Thoracic aorta (tissue), 2 donors: ENCODE measurements at regions not wholly inside any gene's neighbourhood (a gene's known extent, or its start where the extent isn't known, plus 50 kb on each side); places are given as distances from the start of the nearest gene placed in this dataset.
"Not testable (repeated sequence)": the region's sequence is repeated elsewhere in the genome, so short reads cannot be mapped to it uniquely, and the experiment has no call there.

ENCODE experiments used
- ATAC-seq: fragments of 150-250 bp; one replicate; pipeline ENCODE4 v1.8.0; 2017; ENCODE audit warnings: low read depth; ENCODE audit not compliant: insufficient number of reproducible peaks, low FRiP score
- DNase-seq: peaks from one replicate; pipeline ENCODE4 v3.0.0-alpha.2; 2020; ENCODE audit warnings: low spot score
- H3K27ac ChIP-seq, 2 donors: fragments of 200-600 bp; sonication (generic); 1 replicate in 1 of 2; 2 replicates in 1 of 2; pipeline ENCODE4 v1.5.1; 2016; ENCODE audit warnings: mild to moderate bottlenecking in 2 of 2, moderate library complexity in 2 of 2
- H3K27me3 ChIP-seq: fragments of 200-600 bp; sonication (generic); replicated peaks from 2 replicates; pipeline ENCODE4 v1.6.0; 2016; ENCODE audit warnings: mild to moderate bottlenecking; ENCODE audit not compliant: insufficient read depth
- H3K36me3 ChIP-seq: fragments of 200-600 bp; sonication (generic); one replicate; pipeline ENCODE4 v1.5.1; 2016
- H3K4me1 ChIP-seq, 2 donors: fragments of 200-600 bp; sonication (generic); 1 replicate in 1 of 2; 2 replicates in 1 of 2; pipeline versions ENCODE4 v1.5.1 to v1.6.0; 2016; ENCODE audit warnings: low read depth in 2 of 2, mild to moderate bottlenecking in 1 of 2; ENCODE audit not compliant: control insufficient read depth in 1 of 2
- H3K4me3 ChIP-seq: fragments of 200-600 bp; sonication (generic); 2 replicates; pipeline ENCODE4 v1.5.1; 2016; ENCODE audit warnings: mild to moderate bottlenecking
- H3K9me3 ChIP-seq: fragments of 200-600 bp; sonication (generic); 2 replicates; pipeline ENCODE4 v1.5.1; 2016
- CTCF ChIP-seq: fragments of 200-600 bp; sonication (generic); IDR thresholded peaks from one replicate; pipeline ENCODE4 v1.5.1; 2019; ENCODE audit warnings: antibody characterized with exemption

GRCh38 chr3:107913701-107914100 is 177.1 kb downstream of the CD47 start:
- Histone ChIP-seq H3K4me3 (no peak overlapping the region), H3K27ac (no peak overlapping the region), H3K27me3 (no peaks in the 10 kb centered on the region), H3K4me1 (peaks cover 2 to 4% of the 10 kb centered on the region in 2 donors), H3K9me3 (no peaks in the 10 kb centered on the region), H3K36me3 (no peaks in the 10 kb centered on the region)
- no peak for TF ChIP-seq CTCF
- ATAC-seq = no peak
- DNase-seq = no peak

- Histone ChIP-seq H3K27me3 (no peaks in the 10 kb centered on the region), H3K27ac (no peak overlapping the region), H3K9me3 (no peaks in the 10 kb centered on the region), H3K4me3 (no peak overlapping the region), H3K4me1 (peaks cover 2 to 13% of the 10 kb centered on the region in 2 donors), H3K36me3 (no peaks in the 10 kb centered on the region)
- ATAC-seq (no peak), DNase-seq (no peak)
- TF ChIP-seq CTCF = no peak
These were observed 179.4 kb downstream of the CD47 start for GRCh38 chr3:107911337-107912000.

- Histone ChIP-seq H3K36me3 (no peaks in the 10 kb centered on the region), H3K4me1 (peaks cover 6 to 20% of the 10 kb centered on the region in 2 donors), H3K9me3 (no peaks in the 10 kb centered on the region), H3K27ac (no peak overlapping the region), H3K4me3 (no peak overlapping the region), H3K27me3 (no peaks in the 10 kb centered on the region)
- TF ChIP-seq CTCF = no peak
- DNase-seq = no peak
- ATAC-seq = no peak
These were observed 180.0 kb downstream of the CD47 start for GRCh38 chr3:107910713-107911259.

- not testable (repeated sequence) for DNase-seq, H3K36me3 ChIP-seq, H3K9me3 ChIP-seq, H3K27me3 ChIP-seq, H3K4me3 ChIP-seq, H3K27ac ChIP-seq, ATAC-seq
- H3K4me1 ChIP-seq = peaks cover 10 to 26% of the 10 kb centered on the region in 2 donors
These were observed 181.2 kb downstream of the CD47 start for GRCh38 chr3:107909583-107909982.

GRCh38 chr3:107907996-107908395 is 182.8 kb downstream of the CD47 start:
- ATAC-seq = no peak

More at GRCh38 chr3:107907996-107908395, 182.8 kb downstream of the CD47 start:
- no peak overlapping the region for H3K4me3 ChIP-seq
- H3K9me3 ChIP-seq = no peaks in the 10 kb centered on the region
- peaks cover 10 to 28% of the 10 kb centered on the region in 2 donors for H3K4me1 ChIP-seq
- no peaks in the 10 kb centered on the region for H3K27me3 ChIP-seq
- no peak for DNase-seq
- no peak for TF ChIP-seq CTCF
- no peaks in the 10 kb centered on the region for H3K36me3 ChIP-seq
- H3K27ac ChIP-seq = no peak overlapping the region
